AG10803 (cell line): ENCODE measurements at regions not wholly inside any gene's neighbourhood (a gene's known extent, or its start where the extent isn't known, plus 50 kb on each side); places are given as distances from the start of the nearest gene placed in this dataset.

Source experiments
- DNase-seq: peaks from one replicate; pipeline ENCODE4 v3.0.0; 2010; ENCODE audit warnings: low read depth
- H3K4me3 ChIP-seq: 2 replicates; pipeline ENCODE4 v1.5.1; 2011; ENCODE audit warnings: mild to moderate bottlenecking, low read length, control low read depth
- CTCF ChIP-seq: conservative IDR thresholded peaks from 2 replicates; pipeline ENCODE4 v1.5.1; 2011; ENCODE audit warnings: mild to moderate bottlenecking, low read length, control low read depth, inconsistent platforms

- TF ChIP-seq CTCF = no peak
- no peak overlapping the region for H3K4me3 ChIP-seq
- DNase-seq = no peak
Measured at GRCh38 chrX:7263330-7263729, 115.4 kb upstream of the PUDP start.

GRCh38 chrX:7262551-7262950 lies 114.6 kb upstream of the PUDP start:
- H3K4me3 ChIP-seq = no peak overlapping the region
- DNase-seq = no peak

GRCh38 chrX:7261672-7262332 lies 113.8 kb upstream of the PUDP start:
- TF ChIP-seq CTCF = no peak
- no peak for DNase-seq

More at GRCh38 chrX:7262551-7262950, 114.6 kb upstream of the PUDP start:
- TF ChIP-seq CTCF = no peak

GRCh38 chrX:7254144-7254543 lies 106.2 kb upstream of the PUDP start:
- no peak for DNase-seq
- H3K4me3 ChIP-seq = no peak overlapping the region
- no peak for TF ChIP-seq CTCF

More at GRCh38 chrX:7261672-7262332, 113.8 kb upstream of the PUDP start:
- H3K4me3 ChIP-seq = no peak overlapping the region

GRCh38 chrX:7253565-7253964 lies 105.6 kb upstream of the PUDP start:
- no peak for TF ChIP-seq CTCF
- DNase-seq = no peak
- no peak overlapping the region for H3K4me3 ChIP-seq

- no peak for TF ChIP-seq CTCF
- no peak overlapping the region for H3K4me3 ChIP-seq
- DNase-seq = no peak
Measured at GRCh38 chrX:7252013-7252610, 104.2 kb upstream of the PUDP start.

GRCh38 chrX:7247346-7247745 lies 99.4 kb upstream of the PUDP start:
- no peak for TF ChIP-seq CTCF
- no peak for DNase-seq
- no peak overlapping the region for H3K4me3 ChIP-seq
